Activated T-cell treated with anti-CD3 and anti-CD28 coated beads, Interleukin-2, amount 50 U/mL, for 24 hours (primary cell): ENCODE measurements at regions not wholly inside any gene's neighbourhood (a gene's known extent, or its start where the extent isn't known, plus 50 kb on each side); places are given as distances from the start of the nearest gene placed in this dataset.

Source experiments
- DNase-seq: peaks from one replicate; pipeline ENCODE4 v3.0.0-alpha.2; 2020
- H3K27ac Mint-ChIP-seq: 2 replicates; pipeline ENCODE4 v1.8.0; 2020; ENCODE audit warnings: mild to moderate bottlenecking, mixed read lengths
- H3K27me3 Mint-ChIP-seq: 2 replicates; pipeline ENCODE4 v1.8.0; 2020; ENCODE audit warnings: mixed read lengths
- H3K36me3 Mint-ChIP-seq: 2 replicates; pipeline ENCODE4 v1.8.0; 2020; ENCODE audit warnings: low read depth, mixed read lengths
- H3K4me1 Mint-ChIP-seq: 2 replicates; pipeline ENCODE4 v1.8.0; 2020; ENCODE audit warnings: low read depth, mixed read lengths
- H3K4me3 Mint-ChIP-seq: 2 replicates; pipeline ENCODE4 v1.8.0; 2020; ENCODE audit warnings: mild to moderate bottlenecking, moderate library complexity, mixed read lengths
- H3K9me3 Mint-ChIP-seq: 2 replicates; pipeline ENCODE4 v1.8.0; 2020; ENCODE audit warnings: mixed read lengths

- Mint-ChIP-seq H3K9me3 (no peaks in the 10 kb centered on the region), H3K4me1 (no peaks in the 10 kb centered on the region), H3K36me3 (no peaks in the 10 kb centered on the region), H3K27me3 (no peaks in the 10 kb centered on the region), H3K27ac (no peak overlapping the region), H3K4me3 (no peak overlapping the region)
- DNase-seq, result no peak
Observed at GRCh38 chr18:10318691-10318970, 135.8 kb upstream of the APCDD1 start.

- H3K4me3 Mint-ChIP-seq, result no peak overlapping the region
- no peaks in the 10 kb centered on the region for H3K27me3 Mint-ChIP-seq
- no peaks in the 10 kb centered on the region for H3K9me3 Mint-ChIP-seq
- no peaks in the 10 kb centered on the region for H3K36me3 Mint-ChIP-seq
- no peak overlapping the region for H3K27ac Mint-ChIP-seq
- no peak for DNase-seq
- no peaks in the 10 kb centered on the region for H3K4me1 Mint-ChIP-seq
Observed at GRCh38 chr18:10319026-10319425, 135.4 kb upstream of the APCDD1 start.

- no peaks in the 10 kb centered on the region for H3K4me1 Mint-ChIP-seq
- no peaks in the 10 kb centered on the region for H3K9me3 Mint-ChIP-seq
- H3K27me3 Mint-ChIP-seq, result no peaks in the 10 kb centered on the region
- no peaks in the 10 kb centered on the region for H3K36me3 Mint-ChIP-seq
- no peak for DNase-seq
- no peak overlapping the region for H3K27ac Mint-ChIP-seq
- H3K4me3 Mint-ChIP-seq, result no peak overlapping the region
Observed at GRCh38 chr18:10319914-10320600, 134.4 kb upstream of the APCDD1 start.

GRCh38 chr18:10320791-10321190, 133.6 kb upstream of the APCDD1 start:
- H3K4me1 Mint-ChIP-seq, result no peaks in the 10 kb centered on the region
- no peaks in the 10 kb centered on the region for H3K36me3 Mint-ChIP-seq
- H3K27ac Mint-ChIP-seq, result no peak overlapping the region
- no peaks in the 10 kb centered on the region for H3K9me3 Mint-ChIP-seq
- no peak overlapping the region for H3K4me3 Mint-ChIP-seq
- DNase-seq, result no peak
- H3K27me3 Mint-ChIP-seq, result no peaks in the 10 kb centered on the region

- no peak overlapping the region for H3K4me3 Mint-ChIP-seq
- no peaks in the 10 kb centered on the region for H3K36me3 Mint-ChIP-seq
- H3K9me3 Mint-ChIP-seq, result no peaks in the 10 kb centered on the region
- no peak for DNase-seq
- no peaks in the 10 kb centered on the region for H3K4me1 Mint-ChIP-seq
- no peaks in the 10 kb centered on the region for H3K27me3 Mint-ChIP-seq
- H3K27ac Mint-ChIP-seq, result no peak overlapping the region
Observed at GRCh38 chr18:10321576-10321975, 132.9 kb upstream of the APCDD1 start.

- Mint-ChIP-seq H3K4me1 (no peaks in the 10 kb centered on the region), H3K27me3 (no peaks in the 10 kb centered on the region), H3K4me3 (no peak overlapping the region), H3K27ac (no peak overlapping the region), H3K9me3 (no peaks in the 10 kb centered on the region), H3K36me3 (no peaks in the 10 kb centered on the region)
- DNase-seq, result no peak
Observed at GRCh38 chr18:10322004-10322403, 132.4 kb upstream of the APCDD1 start.

- DNase-seq, result no peak
- Mint-ChIP-seq H3K36me3 (no peaks in the 10 kb centered on the region), H3K27ac (no peak overlapping the region), H3K4me3 (no peak overlapping the region), H3K27me3 (no peaks in the 10 kb centered on the region), H3K9me3 (no peaks in the 10 kb centered on the region), H3K4me1 (no peaks in the 10 kb centered on the region)
Observed at GRCh38 chr18:10322435-10322834, 132.0 kb upstream of the APCDD1 start.

- no peak for DNase-seq
- H3K4me3 Mint-ChIP-seq, result no peak overlapping the region
- no peaks in the 10 kb centered on the region for H3K27me3 Mint-ChIP-seq
- no peaks in the 10 kb centered on the region for H3K36me3 Mint-ChIP-seq
- no peaks in the 10 kb centered on the region for H3K9me3 Mint-ChIP-seq
- no peak overlapping the region for H3K27ac Mint-ChIP-seq
- no peaks in the 10 kb centered on the region for H3K4me1 Mint-ChIP-seq
Observed at GRCh38 chr18:10329101-10329500, 125.3 kb upstream of the APCDD1 start.

- no peaks in the 10 kb centered on the region for H3K27me3 Mint-ChIP-seq
- H3K36me3 Mint-ChIP-seq, result no peaks in the 10 kb centered on the region
- H3K27ac Mint-ChIP-seq, result no peak overlapping the region
- no peak for DNase-seq
- H3K9me3 Mint-ChIP-seq, result no peaks in the 10 kb centered on the region
- H3K4me3 Mint-ChIP-seq, result no peak overlapping the region
- H3K4me1 Mint-ChIP-seq, result no peaks in the 10 kb centered on the region
Observed at GRCh38 chr18:10330428-10330827, 124.0 kb upstream of the APCDD1 start.

GRCh38 chr18:10332452-10332851, 122.0 kb upstream of the APCDD1 start:
- H3K4me3 Mint-ChIP-seq, result no peak overlapping the region

GRCh38 chr18:10336749-10337350, 117.6 kb upstream of the APCDD1 start:
- Mint-ChIP-seq H3K9me3 (peaks cover 3% of the 10 kb centered on the region), H3K36me3 (no peaks in the 10 kb centered on the region), H3K4me3 (no peak overlapping the region), H3K27ac (no peak overlapping the region), H3K27me3 (no peaks in the 10 kb centered on the region), H3K4me1 (no peaks in the 10 kb centered on the region)
- DNase-seq, result no peak

More at GRCh38 chr18:10332452-10332851, 122.0 kb upstream of the APCDD1 start:
- Mint-ChIP-seq H3K36me3 (no peaks in the 10 kb centered on the region), H3K27ac (no peak overlapping the region), H3K9me3 (no peaks in the 10 kb centered on the region), H3K4me1 (no peaks in the 10 kb centered on the region), H3K27me3 (no peaks in the 10 kb centered on the region)
- no peak for DNase-seq

- Mint-ChIP-seq H3K36me3 (no peaks in the 10 kb centered on the region), H3K9me3 (peaks cover 3% of the 10 kb centered on the region), H3K27me3 (no peaks in the 10 kb centered on the region), H3K27ac (no peak overlapping the region), H3K4me1 (no peaks in the 10 kb centered on the region), H3K4me3 (no peak overlapping the region)
- DNase-seq, result no peak
Observed at GRCh38 chr18:10340821-10341220, 113.6 kb upstream of the APCDD1 start.

GRCh38 chr18:10343778-10344177, 110.7 kb upstream of the APCDD1 start:
- H3K9me3 Mint-ChIP-seq, result peaks cover 3% of the 10 kb centered on the region
- H3K27ac Mint-ChIP-seq, result no peak overlapping the region
- H3K36me3 Mint-ChIP-seq, result no peaks in the 10 kb centered on the region
- no peaks in the 10 kb centered on the region for H3K4me1 Mint-ChIP-seq
- no peak overlapping the region for H3K4me3 Mint-ChIP-seq
- no peak for DNase-seq
- H3K27me3 Mint-ChIP-seq, result no peaks in the 10 kb centered on the region

GRCh38 chr18:10346749-10347415, 107.6 kb upstream of the APCDD1 start:
- Mint-ChIP-seq H3K27ac (no peak overlapping the region), H3K36me3 (no peaks in the 10 kb centered on the region), H3K27me3 (no peaks in the 10 kb centered on the region), H3K9me3 (no peaks in the 10 kb centered on the region), H3K4me1 (no peaks in the 10 kb centered on the region), H3K4me3 (no peak overlapping the region)
- DNase-seq, result no peak

GRCh38 chr18:10349561-10349960, 104.9 kb upstream of the APCDD1 start:
- Mint-ChIP-seq H3K9me3 (no peaks in the 10 kb centered on the region), H3K4me1 (no peaks in the 10 kb centered on the region), H3K36me3 (no peaks in the 10 kb centered on the region), H3K4me3 (no peak overlapping the region), H3K27ac (no peak overlapping the region), H3K27me3 (no peaks in the 10 kb centered on the region)
- DNase-seq, result no peak
